ENCODE measurements at regions not wholly inside any gene's neighbourhood (a gene's known extent, or its start where the extent isn't known, plus 50 kb on each side); places are given as distances from the start of the nearest gene placed in this dataset.

DNA sequence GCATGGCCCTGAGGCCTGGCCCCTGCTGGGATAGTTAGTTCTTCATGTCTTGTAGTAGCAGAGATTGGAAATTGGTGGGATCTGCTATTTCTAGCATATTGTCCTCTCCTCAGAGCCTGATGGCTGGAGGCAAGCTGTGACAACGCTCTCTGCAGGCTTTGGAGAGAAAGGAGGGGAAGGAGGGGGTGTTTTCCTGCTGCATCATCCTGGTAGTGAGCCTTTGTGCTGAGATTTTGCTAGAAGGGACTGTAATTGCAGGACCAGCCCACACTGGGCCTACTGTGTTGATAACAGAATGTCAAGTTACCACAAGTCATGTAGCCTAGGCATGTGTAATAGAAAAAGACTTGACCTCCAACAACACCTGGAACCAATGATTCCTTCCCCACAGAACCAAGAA, 351.0 kb downstream of the SIPA1L2 start:
- peaks cover 4% of the 10 kb centered on the region for H3K27me3 Mint-ChIP-seq (ENCODE audit: low read depth)
- no peak overlapping the region for H3K27ac Mint-ChIP-seq
- no peak overlapping the region for H3K4me3 Mint-ChIP-seq
- no peaks in the 10 kb centered on the region for H3K9me3 Mint-ChIP-seq
- no peak for DNase-seq (ENCODE audit: low spot score)
- H3K36me3 Mint-ChIP-seq (ENCODE audit: low read depth): no peaks in the 10 kb centered on the region
- H3K4me1 Mint-ChIP-seq (ENCODE audit: low read depth): no peaks in the 10 kb centered on the region

DNA sequence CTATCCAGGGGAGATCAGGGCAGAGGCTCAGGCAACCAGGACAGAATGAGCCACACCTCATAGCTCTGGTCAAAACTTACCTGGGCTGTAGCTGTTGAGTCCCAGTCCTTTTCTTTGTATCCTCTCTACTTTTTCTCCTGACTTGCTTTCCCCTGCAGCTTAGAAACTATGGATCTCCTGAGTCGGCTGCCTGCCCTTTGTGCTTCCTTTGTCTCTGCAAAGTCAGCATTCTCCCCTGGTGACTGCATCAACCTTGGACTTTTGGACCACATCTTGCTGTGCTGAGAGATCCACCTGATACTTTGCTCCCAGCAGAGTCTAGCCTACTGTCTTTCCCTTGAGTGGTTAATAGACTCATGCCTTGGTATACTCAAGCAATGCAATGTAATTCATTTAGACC, 353.3 kb downstream of the SIPA1L2 start:
- DNase-seq (ENCODE audit: low spot score): no peak
- Mint-ChIP-seq H3K27ac (no peak overlapping the region), H3K4me3 (no peak overlapping the region), H3K9me3 (no peaks in the 10 kb centered on the region), H3K4me1 (ENCODE audit: low read depth) (no peaks in the 10 kb centered on the region), H3K27me3 (ENCODE audit: low read depth) (peaks cover 2% of the 10 kb centered on the region), H3K36me3 (ENCODE audit: low read depth) (no peaks in the 10 kb centered on the region)

DNA sequence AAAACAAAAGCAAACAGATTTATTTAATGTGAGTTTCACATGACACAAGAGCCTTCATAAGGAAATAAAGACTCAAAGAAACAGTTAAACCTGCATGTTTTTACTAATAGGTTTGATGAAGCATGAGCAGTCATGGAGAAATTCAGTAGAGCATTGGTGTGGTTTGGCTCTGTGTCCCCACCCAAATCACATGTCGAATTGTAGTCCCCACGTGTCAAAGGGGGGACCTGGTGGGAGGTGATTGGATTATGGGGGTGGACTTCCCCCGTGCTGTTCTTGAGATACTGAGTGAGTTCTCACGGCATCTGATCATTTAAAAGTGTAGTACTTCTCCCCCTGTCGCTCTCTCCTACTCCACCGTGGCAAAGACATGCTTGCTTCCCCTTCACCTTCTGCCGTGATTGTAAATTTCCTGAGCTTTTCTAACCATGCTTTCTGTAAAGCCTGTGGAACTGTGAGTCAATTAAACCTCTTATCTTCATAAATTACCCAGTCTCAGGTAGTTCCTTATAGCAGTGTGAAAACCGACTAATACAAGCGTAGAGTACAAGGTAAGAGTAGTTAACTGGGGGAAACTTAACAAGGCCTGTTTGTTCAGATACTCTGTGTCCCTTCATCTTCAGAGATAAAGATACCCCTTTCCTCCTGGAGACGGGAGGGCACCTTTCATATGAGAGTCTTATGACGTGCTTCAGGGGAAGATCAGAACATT, 354.8 kb downstream of the SIPA1L2 start:
- Mint-ChIP-seq H3K27me3 (ENCODE audit: low read depth) (peaks cover 2% of the 10 kb centered on the region), H3K36me3 (ENCODE audit: low read depth) (no peaks in the 10 kb centered on the region), H3K4me3 (no peak overlapping the region), H3K9me3 (no peaks in the 10 kb centered on the region), H3K27ac (no peak overlapping the region), H3K4me1 (ENCODE audit: low read depth) (no peaks in the 10 kb centered on the region)
- DNase-seq (ENCODE audit: low spot score): no peak

DNA sequence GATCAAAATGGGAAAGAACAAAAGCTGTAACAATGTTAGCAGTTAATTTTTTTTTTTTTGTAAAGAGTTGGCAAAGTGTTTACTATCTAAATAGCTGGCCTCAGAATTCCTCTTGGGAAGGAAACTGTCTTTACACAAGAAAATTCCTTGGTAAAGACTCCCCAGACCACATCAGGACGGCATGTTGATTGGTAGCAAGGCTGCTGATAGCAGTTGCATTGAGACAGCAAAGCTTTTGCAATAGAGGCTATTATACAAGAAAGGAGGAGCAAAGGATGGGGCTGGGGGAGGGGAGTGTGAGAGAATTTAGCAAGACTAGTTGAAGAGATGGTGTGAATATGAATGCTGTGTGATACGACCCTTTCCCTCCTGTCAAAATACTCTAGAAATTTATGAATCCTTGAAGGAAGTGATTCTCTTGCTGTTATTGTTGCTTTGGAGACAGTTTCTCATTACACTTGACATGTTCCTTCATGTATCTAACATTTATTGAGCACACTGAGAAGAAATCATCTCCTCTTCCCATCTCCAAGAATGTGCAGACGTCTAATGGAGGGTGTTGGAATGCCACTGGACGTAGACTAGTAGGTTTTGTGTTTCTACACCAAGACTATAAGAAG, 355.6 kb downstream of the SIPA1L2 start:
- no peaks in the 10 kb centered on the region for H3K4me1 Mint-ChIP-seq (ENCODE audit: low read depth)
- no peak overlapping the region for H3K4me3 Mint-ChIP-seq
- no peaks in the 10 kb centered on the region for H3K9me3 Mint-ChIP-seq
- H3K36me3 Mint-ChIP-seq (ENCODE audit: low read depth): no peaks in the 10 kb centered on the region
- no peak for DNase-seq (ENCODE audit: low spot score)
- H3K27me3 Mint-ChIP-seq (ENCODE audit: low read depth): peaks cover under 1% of the 10 kb centered on the region
- no peak overlapping the region for H3K27ac Mint-ChIP-seq

DNA sequence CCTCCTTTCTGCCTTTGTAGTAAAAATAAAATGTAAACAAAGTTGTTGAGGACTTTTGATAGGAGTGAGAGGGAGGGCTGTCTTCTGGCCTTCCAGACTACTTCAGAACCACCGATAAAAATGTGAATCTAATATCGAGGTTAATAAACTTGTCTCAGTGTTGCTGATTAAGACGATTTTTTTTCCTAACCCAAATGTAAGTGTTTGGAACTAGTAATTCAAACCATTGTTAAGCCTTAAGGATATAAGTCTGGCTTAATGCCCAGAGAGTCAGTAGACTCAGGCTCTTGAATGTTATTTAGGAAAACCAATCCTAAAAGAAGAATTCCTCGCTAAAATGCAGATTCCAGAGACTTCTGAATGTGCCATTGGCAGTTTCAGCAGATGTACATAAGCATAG, 356.9 kb downstream of the SIPA1L2 start:
- H3K36me3 Mint-ChIP-seq (ENCODE audit: low read depth): no peaks in the 10 kb centered on the region
- no peaks in the 10 kb centered on the region for H3K4me1 Mint-ChIP-seq (ENCODE audit: low read depth)
- H3K27me3 Mint-ChIP-seq (ENCODE audit: low read depth): no peaks in the 10 kb centered on the region
- H3K27ac Mint-ChIP-seq: no peak overlapping the region
- DNase-seq (ENCODE audit: low spot score): no peak
- no peak overlapping the region for H3K4me3 Mint-ChIP-seq
- no peaks in the 10 kb centered on the region for H3K9me3 Mint-ChIP-seq

DNA sequence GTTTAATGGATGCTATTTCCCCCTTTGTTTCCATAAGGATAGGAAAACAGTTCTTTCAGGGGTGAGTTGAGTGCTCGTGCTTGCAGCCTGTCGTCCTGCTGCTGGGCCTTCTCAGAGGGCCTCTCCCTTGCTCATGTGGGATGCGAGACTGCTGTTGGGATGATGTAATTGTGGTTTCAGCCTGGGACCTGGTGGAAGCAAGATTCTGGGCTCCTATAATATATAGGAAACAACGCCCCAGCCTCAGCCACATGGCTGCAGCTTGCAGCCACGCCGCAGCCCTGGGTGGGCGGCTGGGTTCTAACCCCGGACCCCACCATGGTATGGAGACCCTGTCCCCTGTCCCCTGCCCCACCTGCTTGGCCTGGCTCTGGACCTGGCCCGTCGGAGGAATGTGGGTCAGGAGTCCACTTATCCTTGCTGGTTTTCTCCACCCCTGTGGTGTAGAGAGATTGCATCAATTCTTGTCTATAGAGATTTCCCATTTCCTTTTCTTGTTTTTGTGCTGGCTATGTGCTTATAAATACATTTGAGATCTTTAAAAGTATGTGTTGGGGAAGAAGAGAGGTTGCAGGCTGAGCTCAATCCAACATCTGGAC, 357.8 kb downstream of the SIPA1L2 start:
- no peaks in the 10 kb centered on the region for H3K36me3 Mint-ChIP-seq (ENCODE audit: low read depth)
- H3K27me3 Mint-ChIP-seq (ENCODE audit: low read depth): no peaks in the 10 kb centered on the region

DNA sequence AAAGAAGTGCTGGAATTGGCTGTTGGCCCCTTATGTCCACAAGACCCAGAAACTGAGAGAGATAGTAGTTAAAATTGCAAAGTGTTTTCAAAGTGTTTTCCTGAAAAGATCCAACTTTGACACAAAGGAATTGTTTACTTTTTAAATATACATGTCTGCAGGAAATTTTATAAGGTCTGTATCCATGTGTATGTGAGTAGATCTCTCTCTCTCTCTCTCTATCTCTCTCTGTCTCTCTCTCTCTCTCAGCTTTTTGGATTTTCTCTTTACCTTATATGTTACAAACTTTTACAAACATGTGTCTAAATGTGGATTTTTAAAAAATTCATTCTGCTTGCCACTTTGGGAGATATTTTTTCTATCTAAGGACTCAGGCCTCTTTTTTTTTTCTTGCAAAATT, 358.6 kb downstream of the SIPA1L2 start:
- Mint-ChIP-seq H3K4me1 (ENCODE audit: low read depth) (no peaks in the 10 kb centered on the region), H3K36me3 (ENCODE audit: low read depth) (no peaks in the 10 kb centered on the region), H3K27me3 (ENCODE audit: low read depth) (no peaks in the 10 kb centered on the region), H3K9me3 (no peaks in the 10 kb centered on the region), H3K27ac (no peak overlapping the region), H3K4me3 (no peak overlapping the region)
- DNase-seq (ENCODE audit: low spot score): no peak

More for the DNA sequence above, 357.8 kb downstream of the SIPA1L2 start:
- no peak for DNase-seq (ENCODE audit: low spot score)
- no peaks in the 10 kb centered on the region for H3K9me3 Mint-ChIP-seq
- no peak overlapping the region for H3K27ac Mint-ChIP-seq
- H3K4me3 Mint-ChIP-seq: no peak overlapping the region
- H3K4me1 Mint-ChIP-seq (ENCODE audit: low read depth): no peaks in the 10 kb centered on the region

DNA sequence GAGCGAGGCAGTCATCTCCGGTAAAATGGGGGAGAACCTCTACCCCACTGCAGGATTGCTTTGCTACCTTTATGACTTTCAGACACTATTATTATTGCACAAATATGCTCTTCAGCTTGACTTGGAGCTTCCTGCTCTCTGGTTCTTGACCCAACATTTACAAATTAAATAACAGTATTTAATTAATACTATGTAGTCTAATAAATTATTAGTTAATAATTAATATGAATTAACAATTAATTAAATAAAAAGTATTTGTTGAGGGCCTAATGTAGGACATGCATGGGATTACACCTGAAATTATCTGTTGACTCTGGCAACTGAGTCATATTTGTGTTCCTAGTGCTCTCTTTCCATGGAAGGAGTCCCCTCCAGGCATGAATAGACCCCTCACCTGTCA, 359.9 kb downstream of the SIPA1L2 start:
- Mint-ChIP-seq H3K4me3 (no peak overlapping the region), H3K27ac (no peak overlapping the region), H3K4me1 (ENCODE audit: low read depth) (no peaks in the 10 kb centered on the region), H3K27me3 (ENCODE audit: low read depth) (no peaks in the 10 kb centered on the region), H3K36me3 (ENCODE audit: low read depth) (no peaks in the 10 kb centered on the region), H3K9me3 (no peaks in the 10 kb centered on the region)
- DNase-seq (ENCODE audit: low spot score): no peak

DNA sequence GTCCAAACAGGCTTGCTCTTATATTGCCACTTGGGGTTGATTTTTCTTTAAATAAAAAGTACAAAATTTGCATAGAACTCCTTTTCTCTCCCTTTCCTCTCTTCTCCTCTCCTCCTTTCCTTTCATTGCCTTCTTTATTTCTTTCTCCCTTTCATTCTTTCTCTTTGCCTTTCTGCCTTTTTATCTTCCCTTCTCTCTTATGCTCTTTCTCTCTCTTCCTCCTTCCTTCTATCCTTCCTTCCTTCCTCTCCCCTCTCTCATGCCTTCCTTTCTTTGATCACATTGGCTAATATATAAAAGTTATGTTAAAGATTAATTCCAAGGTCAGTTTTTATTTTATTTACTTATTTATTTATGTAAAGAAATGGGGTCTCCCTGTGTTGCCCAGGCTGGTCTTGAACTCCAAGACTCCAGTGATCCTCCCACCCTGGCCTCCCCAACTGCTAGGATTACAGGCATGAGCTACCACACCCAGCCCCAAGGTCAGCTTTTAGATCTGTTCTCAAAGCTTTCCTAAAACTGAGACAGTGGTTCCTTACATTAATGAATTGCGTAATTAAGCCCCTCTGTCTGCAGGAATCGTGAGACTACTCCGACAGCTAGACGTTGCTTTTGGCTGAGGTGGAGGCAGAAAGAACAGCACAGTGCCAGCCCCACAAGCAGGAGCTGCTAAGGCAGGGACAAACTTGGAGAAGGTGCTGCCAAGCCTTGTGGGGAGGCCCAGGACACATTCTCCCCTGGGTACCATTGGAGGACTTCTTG, 361.9 kb downstream of the SIPA1L2 start:
- Mint-ChIP-seq H3K36me3 (ENCODE audit: low read depth) (no peaks in the 10 kb centered on the region), H3K4me1 (ENCODE audit: low read depth) (no peaks in the 10 kb centered on the region), H3K4me3 (no peak overlapping the region), H3K27ac (no peak overlapping the region), H3K9me3 (no peaks in the 10 kb centered on the region), H3K27me3 (ENCODE audit: low read depth) (no peaks in the 10 kb centered on the region)
- no peak for DNase-seq (ENCODE audit: low spot score)

DNA sequence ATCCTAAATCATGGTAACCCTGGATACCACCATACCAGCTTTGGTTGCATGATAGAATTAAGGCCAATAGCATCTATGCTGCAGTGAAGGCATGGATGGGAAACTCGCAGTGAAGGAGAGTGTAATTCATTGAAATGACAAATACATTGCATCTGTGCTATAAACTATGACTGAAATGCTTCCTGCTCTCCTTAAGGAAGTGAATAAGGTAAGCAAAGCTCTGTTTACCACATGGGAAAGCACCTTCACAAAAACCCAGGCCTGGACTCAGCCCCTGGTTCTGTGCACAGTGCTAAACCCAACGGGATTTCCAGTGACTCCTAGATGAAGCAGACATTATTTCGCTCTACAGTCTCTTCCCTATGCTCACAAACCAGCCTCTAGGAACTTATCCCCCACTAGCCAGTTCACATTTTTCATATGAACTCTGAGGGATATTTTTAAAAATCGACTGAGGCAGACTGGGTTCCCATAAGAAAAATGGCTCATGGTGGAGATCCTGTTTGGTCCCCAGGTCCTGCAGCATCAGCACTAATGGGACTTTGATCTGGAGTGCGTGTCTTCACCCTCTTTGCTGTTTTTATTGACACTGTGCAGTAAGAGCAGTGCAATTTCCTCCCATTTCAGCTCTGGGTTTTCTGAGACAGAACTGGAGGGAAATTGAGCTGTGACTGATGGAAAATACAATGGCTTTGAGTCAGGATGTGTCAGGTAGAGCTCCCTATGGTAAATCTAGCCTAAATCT, 362.7 kb downstream of the SIPA1L2 start:
- Mint-ChIP-seq H3K36me3 (ENCODE audit: low read depth) (no peaks in the 10 kb centered on the region), H3K4me1 (ENCODE audit: low read depth) (no peaks in the 10 kb centered on the region), H3K27me3 (ENCODE audit: low read depth) (no peaks in the 10 kb centered on the region), H3K9me3 (no peaks in the 10 kb centered on the region), H3K27ac (no peak overlapping the region), H3K4me3 (no peak overlapping the region)
- DNase-seq (ENCODE audit: low spot score): no peak

DNA sequence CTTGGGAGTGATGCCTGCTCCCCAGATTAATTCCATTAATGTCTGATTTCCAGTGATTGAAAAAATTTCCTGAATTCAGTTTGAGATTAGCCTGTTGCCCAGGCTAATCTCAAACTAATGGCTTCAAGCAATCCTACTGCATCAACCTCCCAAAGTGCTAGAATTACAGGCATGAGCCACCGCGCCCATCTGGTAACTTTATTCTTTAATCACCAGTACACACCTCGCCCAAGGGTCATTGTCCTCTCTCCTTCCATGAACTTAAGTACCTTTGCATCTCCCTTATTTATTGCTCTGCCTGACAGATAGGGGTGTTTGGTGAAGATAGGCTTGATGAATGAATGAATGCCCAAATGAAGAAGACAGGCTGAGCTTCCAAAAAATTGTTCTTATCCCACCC, 366.5 kb downstream of the SIPA1L2 start:
- H3K27me3 Mint-ChIP-seq (ENCODE audit: low read depth): no peaks in the 10 kb centered on the region
- no peak overlapping the region for H3K4me3 Mint-ChIP-seq
- no peaks in the 10 kb centered on the region for H3K4me1 Mint-ChIP-seq (ENCODE audit: low read depth)
- H3K9me3 Mint-ChIP-seq: no peaks in the 10 kb centered on the region
- DNase-seq (ENCODE audit: low spot score): no peak
- H3K36me3 Mint-ChIP-seq (ENCODE audit: low read depth): no peaks in the 10 kb centered on the region
- no peak overlapping the region for H3K27ac Mint-ChIP-seq

DNA sequence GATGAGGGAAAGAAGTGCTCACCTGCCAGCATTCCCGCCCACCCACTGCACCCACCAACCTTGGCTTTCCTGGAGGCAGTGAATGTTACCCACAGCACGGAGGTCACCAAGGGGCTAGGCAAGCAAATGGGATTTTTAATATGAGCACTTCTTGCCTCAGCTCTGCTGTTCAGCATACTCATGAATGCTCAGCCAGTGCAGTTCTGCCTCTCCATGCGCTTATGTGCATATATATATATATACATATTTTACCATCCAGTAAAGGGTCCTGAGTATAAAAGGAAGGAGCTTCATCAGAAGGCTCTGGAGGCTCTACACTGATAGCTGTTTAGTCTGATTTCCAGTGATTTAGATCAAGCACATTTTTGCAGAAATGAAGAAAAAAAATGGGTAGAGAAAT, 366.9 kb downstream of the SIPA1L2 start:
- peaks cover 2% of the 10 kb centered on the region for H3K27me3 Mint-ChIP-seq (ENCODE audit: low read depth)
- no peak for DNase-seq (ENCODE audit: low spot score)
- no peaks in the 10 kb centered on the region for H3K36me3 Mint-ChIP-seq (ENCODE audit: low read depth)
- H3K4me3 Mint-ChIP-seq: no peak overlapping the region
- no peaks in the 10 kb centered on the region for H3K4me1 Mint-ChIP-seq (ENCODE audit: low read depth)
- no peaks in the 10 kb centered on the region for H3K9me3 Mint-ChIP-seq
- no peak overlapping the region for H3K27ac Mint-ChIP-seq

DNA sequence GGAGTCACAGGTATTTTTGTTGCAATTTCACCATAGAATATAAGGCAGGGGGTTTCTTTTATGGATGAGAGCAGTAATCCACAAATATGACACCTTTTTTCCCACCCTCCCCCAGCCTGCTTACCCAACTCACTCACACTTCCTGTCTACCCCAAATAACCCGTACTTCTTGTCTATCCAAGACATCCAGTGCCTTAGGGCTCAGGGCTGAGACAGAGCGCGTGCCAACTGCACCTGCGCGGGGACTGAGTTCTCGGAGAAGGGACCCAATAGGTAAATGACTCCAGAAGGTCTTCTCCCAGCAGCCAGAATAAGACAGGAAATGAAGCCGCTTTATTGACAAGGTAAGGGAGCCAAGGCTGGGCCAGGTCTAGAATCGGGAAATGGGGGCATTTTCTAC, 369.1 kb downstream of the SIPA1L2 start:
- H3K4me1 Mint-ChIP-seq (ENCODE audit: low read depth): no peaks in the 10 kb centered on the region

DNA sequence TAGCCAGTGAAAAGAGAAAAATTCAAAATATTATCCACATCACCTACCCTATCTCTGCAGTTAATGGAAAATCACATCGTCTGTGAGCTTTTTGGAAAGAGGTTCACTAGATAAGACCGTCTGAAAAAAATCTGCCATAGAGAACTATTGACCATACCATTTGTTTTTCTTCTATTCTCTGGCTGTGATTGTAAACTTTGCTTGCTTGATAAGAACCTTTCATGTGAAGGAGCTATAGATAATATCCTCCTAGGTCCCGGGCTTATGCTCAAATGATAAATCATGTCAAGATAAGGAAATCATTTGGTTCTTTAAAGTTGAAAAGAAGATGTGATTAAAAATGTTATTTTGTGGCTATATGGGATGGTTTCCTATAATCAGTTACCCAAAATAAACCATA, 369.9 kb downstream of the SIPA1L2 start:
- H3K27me3 Mint-ChIP-seq (ENCODE audit: low read depth): peaks cover 2% of the 10 kb centered on the region
- no peak overlapping the region for H3K27ac Mint-ChIP-seq
- H3K4me3 Mint-ChIP-seq: no peak overlapping the region
- DNase-seq (ENCODE audit: low spot score): no peak
- no peaks in the 10 kb centered on the region for H3K9me3 Mint-ChIP-seq
- H3K4me1 Mint-ChIP-seq (ENCODE audit: low read depth): no peaks in the 10 kb centered on the region
- no peaks in the 10 kb centered on the region for H3K36me3 Mint-ChIP-seq (ENCODE audit: low read depth)

More for the DNA sequence above, 369.1 kb downstream of the SIPA1L2 start:
- H3K27me3 Mint-ChIP-seq (ENCODE audit: low read depth): peaks cover 2% of the 10 kb centered on the region
- no peak for DNase-seq (ENCODE audit: low spot score)
- no peaks in the 10 kb centered on the region for H3K9me3 Mint-ChIP-seq
- H3K27ac Mint-ChIP-seq: no peak overlapping the region
- H3K4me3 Mint-ChIP-seq: no peak overlapping the region
- H3K36me3 Mint-ChIP-seq (ENCODE audit: low read depth): no peaks in the 10 kb centered on the region

All from T-helper 2 cell treated with Interferon-gamma antibody and Interleukin-4, amounts not matched to agents 5 μg/mL and 100 μg/mL, for 36 hours (primary cell).